K562 (cell line): ENCODE measurements at regions not wholly inside any gene's neighbourhood (a gene's known extent, or its start where the extent isn't known, plus 50 kb on each side); places are given as distances from the start of the nearest gene placed in this dataset.

Experiments
- ATAC-seq: fragments of 200-7000 bp; cut with Tn5 transposase; 3 replicates; pipeline ENCODE4 v1.9.1; 2020; ENCODE audit warnings: moderate library complexity
- BruUV-seq: library from RNA; stranded (reverse); fragments of 400-500 nt; replicated peaks from 2 replicates; lab custom pipeline; 2021; lab: Mats Ljungman, UMichigan
- CTCF ChIA-PET: fragments of 300-600 bp; formaldehyde crosslinking; extraction: SDS; loops from one replicate; lab custom pipeline; 2021; ENCODE audit warnings: low intra/inter-chr PET ratio; lab: Yijun Ruan, JAX
- POLR2A ChIA-PET: fragments of 300-600, 350-650 bp; sonication (Branson Sonifier 250); formaldehyde crosslinking; extraction: SDS; loops from one replicate; lab custom pipeline; 2021; ENCODE audit warnings: antibody characterized with exemption, inconsistent platforms; lab: Yijun Ruan, JAX
- DNase-seq, 4 experiments: peaks; one replicate each; pipeline versions ENCODE4 v3.0.0 to v3.0.0-alpha.2; 2011 to 2018; ENCODE audit warnings: low spot score in 3 of 4, mixed read lengths in 3 of 4; ENCODE audit errors: extremely low read depth in 1 of 4
- FAIRE-seq: peaks from 2 replicates; lab custom pipeline; 2011; peaks lifted over from hg19 to GRCh38; lab: Jason Lieb, UNC
- H2AFZ ChIP-seq: 2 replicates; pipeline ENCODE4 v1.6.0; 2011; ENCODE audit warnings: low read depth, low read length, control low read depth, inconsistent platforms
- H3K27ac ChIP-seq: fragments of 200-600 bp; 3 replicates; pipeline ENCODE4 v1.8.0; 2011; ENCODE audit warnings: low read depth, mild to moderate bottlenecking, control low read depth, inconsistent platforms, low read length, moderate library complexity, mixed read lengths; ENCODE audit errors: extremely low read depth
- H3K27me3 ChIP-seq, 2 experiments: fragments of 300-600 bp in 1 of 2; 2 replicates in 1 of 2; 3 replicates in 1 of 2; pipeline versions ENCODE4 v1.6.0 to v1.8.0; 2011; ENCODE audit warnings: inconsistent platforms in 2 of 2, low read length in 2 of 2, mild to moderate bottlenecking in 1 of 2, mixed read lengths in 1 of 2, moderate library complexity in 1 of 2; ENCODE audit not compliant: control insufficient read depth in 2 of 2, insufficient read depth in 2 of 2
- H3K36me3 ChIP-seq: fragments of 300-600 bp; 3 replicates; pipeline ENCODE4 v1.8.0; 2011; ENCODE audit warnings: mild to moderate bottlenecking, low read length, inconsistent platforms; ENCODE audit not compliant: control insufficient read depth, insufficient read depth
- H3K4me1 ChIP-seq, 2 experiments: fragments of 200-600 bp in 1 of 2; replicated peaks in 1 of 2; 2 replicates in 1 of 2; 3 replicates in 1 of 2; pipeline versions ENCODE4 v1.5.1 to v1.8.0; 2011; ENCODE audit warnings: inconsistent platforms in 2 of 2, low read length in 2 of 2, mild to moderate bottlenecking in 1 of 2, mixed read lengths in 1 of 2, moderate library complexity in 1 of 2; ENCODE audit not compliant: control insufficient read depth in 2 of 2, insufficient read depth in 2 of 2
- H3K4me2 ChIP-seq: 2 replicates; pipeline ENCODE4 v1.6.1; 2011; ENCODE audit warnings: low read length, control low read depth, inconsistent platforms, mixed read lengths; ENCODE audit not compliant: insufficient read depth
- H3K4me3 ChIP-seq: fragments of 200-600 bp; sonication (generic), shearing (Covaris generic); 2 replicates; pipeline ENCODE4 v1.5.1; 2016; ENCODE audit warnings: control low read depth, inconsistent platforms
- H3K79me2 ChIP-seq: fragments of 200-600 bp; 3 replicates; pipeline ENCODE4 v1.8.0; 2011; ENCODE audit warnings: low read length, inconsistent platforms; ENCODE audit not compliant: control insufficient read depth, insufficient read depth
- H3K9ac ChIP-seq, 2 experiments: 2 replicates each; pipeline versions ENCODE4 v1.6.0 to v1.6.1; 2011; ENCODE audit warnings: low read depth in 2 of 2, low read length in 2 of 2, control low read depth in 1 of 2, inconsistent platforms in 1 of 2, mild to moderate bottlenecking in 1 of 2, mixed read lengths in 1 of 2; ENCODE audit not compliant: insufficient read depth in 1 of 2
- H3K9me1 ChIP-seq: one replicate; pipeline ENCODE4 v1.6.0; 2011; ENCODE audit warnings: inconsistent platforms, mild to moderate bottlenecking, low read length, moderate library complexity; ENCODE audit not compliant: control insufficient read depth, insufficient read depth
- H3K9me3 ChIP-seq: replicated peaks from 2 replicates; pipeline ENCODE4 v1.5.1; 2011; ENCODE audit warnings: low read depth, low read length, inconsistent platforms; ENCODE audit not compliant: control insufficient read depth, insufficient read depth
- H4K20me1 ChIP-seq: replicated peaks from 2 replicates; pipeline ENCODE4 v1.6.1; 2011; ENCODE audit warnings: low read length, inconsistent platforms, mixed read lengths; ENCODE audit not compliant: control insufficient read depth, insufficient read depth
- ASH1L ChIP-seq: fragments of 450-650 bp; IDR thresholded peaks from 2 replicates; pipeline ENCODE4 v1.6.1; 2018; ENCODE audit warnings: borderline replicate concordance, mild to moderate bottlenecking, low read depth; ENCODE audit not compliant: partially characterized antibody
- CBX8 ChIP-seq: fragments of 200-600 bp; sonication (generic); IDR thresholded peaks from 2 replicates; pipeline ENCODE4 v1.6.1; 2012; ENCODE audit warnings: borderline replicate concordance, mixed run types, low read depth, mild to moderate bottlenecking, moderate library complexity, mixed read lengths, low read length, control low read depth, inconsistent platforms; ENCODE audit not compliant: poor library complexity, severe bottlenecking; ENCODE audit errors: extremely low read depth
- CEBPG ChIP-seq, 3 experiments: fragments of 200-800 bp in 1 of 3; sonication (Bioruptor generic) in 1 of 3; sonication (generic) in 1 of 3; formaldehyde crosslinking in 1 of 3; IDR thresholded peaks in 2 of 3; conservative IDR thresholded peaks in 1 of 3; 2 replicates each; pipeline versions ENCODE4 v1.6.1 to v1.8.0; 2016 to 2022; ENCODE audit warnings: missing compliant biosample characterization in 2 of 3, missing genetic modification characterization in 2 of 3, mild to moderate bottlenecking in 1 of 3, missing genetic modification reagents in 1 of 3
- EHMT2 ChIP-seq: fragments of 450-650 bp; IDR thresholded peaks from 2 replicates; pipeline ENCODE4 v1.6.1; 2018; ENCODE audit warnings: antibody characterized with exemption
- ELF2 ChIP-seq: fragments of 250-450 bp; sonication (Bioruptor Pico); IDR thresholded peaks from 2 replicates; pipeline ENCODE4 v1.5.0; 2021; ENCODE audit warnings: mild to moderate bottlenecking
- ETS2 ChIP-seq: IDR thresholded peaks from 2 replicates; pipeline ENCODE4 v1.6.1; 2016; ENCODE audit warnings: borderline replicate concordance, missing genetic modification characterization, mild to moderate bottlenecking, moderate library complexity, missing compliant biosample characterization; ENCODE audit not compliant: poor library complexity, severe bottlenecking
- GABPB1 ChIP-seq: sonication (generic); formaldehyde crosslinking; IDR thresholded peaks from 2 replicates; pipeline ENCODE4 v1.8.0; 2022; ENCODE audit warnings: mild to moderate bottlenecking, missing genetic modification reagents
- HMGN3 ChIP-seq: IDR thresholded peaks from 2 replicates; pipeline ENCODE4 v1.6.1; 2011; ENCODE audit warnings: borderline replicate concordance, low read depth, mild to moderate bottlenecking, mixed read lengths, low read length; ENCODE audit not compliant: insufficient read length; ENCODE audit errors: extremely low read depth
- PTTG1 ChIP-seq: fragments of 450-650 bp; IDR thresholded peaks from 2 replicates; pipeline ENCODE4 v1.6.1; 2016; ENCODE audit warnings: low read depth, mild to moderate bottlenecking, missing genetic modification characterization, missing compliant biosample characterization
- SIN3B ChIP-seq: fragments of 450-650 bp; IDR thresholded peaks from 2 replicates; pipeline ENCODE4 v1.6.1; 2017; ENCODE audit warnings: low read depth, mild to moderate bottlenecking, moderate library complexity
- SMAD2 ChIP-seq: fragments of 150-350 bp; IDR thresholded peaks from 2 replicates; pipeline ENCODE4 v1.6.1; 2014; ENCODE audit warnings: low read depth, mild to moderate bottlenecking, low read length
- ZNF224 ChIP-seq: sonication (generic); formaldehyde crosslinking; IDR thresholded peaks from 2 replicates; pipeline ENCODE4 v1.8.0; 2022; ENCODE audit warnings: mild to moderate bottlenecking, missing genetic modification reagents
- ZNF583 ChIP-seq: fragments of 250-450 bp; sonication (Bioruptor Pico); IDR thresholded peaks from 2 replicates; pipeline ENCODE4 v1.4.0; 2020
- ZNF77 ChIP-seq: fragments of 250-450 bp; sonication (Bioruptor Pico); IDR thresholded peaks from 2 replicates; pipeline ENCODE4 v1.5.0; 2020
- WGBS: fragments of 100-300 bp; shearing (Covaris generic); methylation state at CpG from one replicate; pipeline ENCODE4 v1.1.6; 2016; ENCODE audit warnings: low coverage, mixed read lengths; ENCODE audit not compliant: insufficient coverage; ENCODE audit errors: missing lambda C conversion rate; 5-methylcytosine and 5-hydroxymethylcytosine counted together
- in situ Hi-C: fragments of 300-500 bp; cut with MboI; formaldehyde crosslinking; loops from 4 replicates; pipeline ENCODE4 v1.15.0; 2018; ENCODE audit warnings: inconsistent platforms, mixed read lengths
- intact Hi-C: fragments of 100-400 bp; cut with micrococcal nuclease; formaldehyde crosslinking; loops from 2 replicates; pipeline ENCODE4 v1.14.2; 2022
- TF ChIP-seq, protein P1 (sequence below): sonication (generic); formaldehyde crosslinking; IDR thresholded peaks from 2 replicates; pipeline ENCODE4 v1.5.0; 2020; ENCODE audit warnings: missing genetic modification reagents
- TF ChIP-seq, protein P2 (sequence below), 2 experiments: fragments of 450-650 bp in 1 of 2; sonication (generic) in 1 of 2; formaldehyde crosslinking; conservative IDR thresholded peaks; 2 replicates each; pipeline versions ENCODE4 v1.4.0 to v1.8.1; 2020 to 2022; ENCODE audit warnings: mild to moderate bottlenecking in 1 of 2, missing genetic modification reagents in 1 of 2
- TF ChIP-seq, protein P3 (sequence below): sonication (generic); formaldehyde crosslinking; IDR thresholded peaks from 2 replicates; pipeline ENCODE4 v1.8.0; 2022; ENCODE audit warnings: mild to moderate bottlenecking, missing genetic modification reagents, borderline replicate concordance
- TF ChIP-seq, protein P4 (sequence below): fragments of 250-450 bp; sonication (Bioruptor Pico); IDR thresholded peaks from 2 replicates; pipeline ENCODE4 v1.8.0; 2022; ENCODE audit warnings: moderate library complexity, mild to moderate bottlenecking, inconsistent platforms

DNA sequence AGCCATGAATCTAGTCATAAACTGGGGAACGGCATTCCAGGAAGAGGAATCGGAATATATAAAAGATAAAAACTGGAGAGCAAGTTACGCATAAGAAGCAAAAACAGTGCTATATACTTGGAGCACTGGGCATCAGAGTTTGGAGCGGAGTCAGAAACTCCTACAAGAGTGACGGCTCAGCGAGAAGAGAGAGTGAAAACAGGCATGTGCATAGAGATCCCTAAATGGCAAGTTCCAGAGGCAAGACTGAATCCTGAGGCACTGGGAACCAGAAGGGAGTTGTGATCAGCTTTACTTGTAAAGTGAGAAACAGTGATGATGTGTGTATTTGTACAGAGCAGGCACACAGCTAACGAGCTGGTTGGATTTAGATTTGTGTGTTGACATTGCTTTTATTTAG is 514.4 kb upstream of the TNC start:
- BruUV-seq = no TSS peak
- H3K9me1 ChIP-seq = no peaks in the 10 kb centered on the region
- CTCF ChIA-PET = no interaction called here
- H3K79me2 ChIP-seq = no peaks in the 10 kb centered on the region
- no peaks in the 10 kb centered on the region for H3K4me1 ChIP-seq
- no peak overlapping the region for H3K4me3 ChIP-seq
- DNase-seq = no peak
- H3K9me3 ChIP-seq = no peaks in the 10 kb centered on the region
- no peaks in the 10 kb centered on the region for H3K36me3 ChIP-seq
- H4K20me1 ChIP-seq = no peaks in the 10 kb centered on the region
- no peak overlapping the region for H2AFZ ChIP-seq
- ATAC-seq = no peak
- H3K9ac ChIP-seq = no peak overlapping the region
- no peak overlapping the region for H3K4me2 ChIP-seq
- H3K27me3 ChIP-seq = no peaks in the 10 kb centered on the region
- in situ Hi-C loops = no loop called here
- intact Hi-C loops = no loop called here
- FAIRE-seq = no peak
- H3K27ac ChIP-seq = no peak overlapping the region
- POLR2A ChIA-PET = no interaction called here
- WGBS = 2% methylated on average over 7 of the region's 7 CpGs
- TF ChIP-seq EHMT2 = no peak
- no peak for TF ChIP-seq SMAD2
- TF ChIP-seq, protein P1, sequence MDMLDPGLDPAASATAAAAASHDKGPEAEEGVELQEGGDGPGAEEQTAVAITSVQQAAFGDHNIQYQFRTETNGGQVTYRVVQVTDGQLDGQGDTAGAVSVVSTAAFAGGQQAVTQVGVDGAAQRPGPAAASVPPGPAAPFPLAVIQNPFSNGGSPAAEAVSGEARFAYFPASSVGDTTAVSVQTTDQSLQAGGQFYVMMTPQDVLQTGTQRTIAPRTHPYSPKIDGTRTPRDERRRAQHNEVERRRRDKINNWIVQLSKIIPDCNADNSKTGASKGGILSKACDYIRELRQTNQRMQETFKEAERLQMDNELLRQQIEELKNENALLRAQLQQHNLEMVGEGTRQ = no peak
- no peak for TF ChIP-seq ZNF77 (CRISPR knock-in tag)
- TF ChIP-seq GABPB1 (CRISPR knock-in tag) = no peak
- TF ChIP-seq CBX8 = no peak
- TF ChIP-seq SIN3B = no peak
- TF ChIP-seq, protein P2, sequence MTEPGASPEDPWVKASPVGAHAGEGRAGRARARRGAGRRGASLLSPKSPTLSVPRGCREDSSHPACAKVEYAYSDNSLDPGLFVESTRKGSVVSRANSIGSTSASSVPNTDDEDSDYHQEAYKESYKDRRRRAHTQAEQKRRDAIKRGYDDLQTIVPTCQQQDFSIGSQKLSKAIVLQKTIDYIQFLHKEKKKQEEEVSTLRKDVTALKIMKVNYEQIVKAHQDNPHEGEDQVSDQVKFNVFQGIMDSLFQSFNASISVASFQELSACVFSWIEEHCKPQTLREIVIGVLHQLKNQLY (CRISPR knock-in tag; conservative IDR thresholded peaks at IDR 0.05) = no peak
- TF ChIP-seq ELF2 = no peak
- no peak for TF ChIP-seq ETS2 (tag)
- TF ChIP-seq ASH1L = no peak
- TF ChIP-seq, protein P3, sequence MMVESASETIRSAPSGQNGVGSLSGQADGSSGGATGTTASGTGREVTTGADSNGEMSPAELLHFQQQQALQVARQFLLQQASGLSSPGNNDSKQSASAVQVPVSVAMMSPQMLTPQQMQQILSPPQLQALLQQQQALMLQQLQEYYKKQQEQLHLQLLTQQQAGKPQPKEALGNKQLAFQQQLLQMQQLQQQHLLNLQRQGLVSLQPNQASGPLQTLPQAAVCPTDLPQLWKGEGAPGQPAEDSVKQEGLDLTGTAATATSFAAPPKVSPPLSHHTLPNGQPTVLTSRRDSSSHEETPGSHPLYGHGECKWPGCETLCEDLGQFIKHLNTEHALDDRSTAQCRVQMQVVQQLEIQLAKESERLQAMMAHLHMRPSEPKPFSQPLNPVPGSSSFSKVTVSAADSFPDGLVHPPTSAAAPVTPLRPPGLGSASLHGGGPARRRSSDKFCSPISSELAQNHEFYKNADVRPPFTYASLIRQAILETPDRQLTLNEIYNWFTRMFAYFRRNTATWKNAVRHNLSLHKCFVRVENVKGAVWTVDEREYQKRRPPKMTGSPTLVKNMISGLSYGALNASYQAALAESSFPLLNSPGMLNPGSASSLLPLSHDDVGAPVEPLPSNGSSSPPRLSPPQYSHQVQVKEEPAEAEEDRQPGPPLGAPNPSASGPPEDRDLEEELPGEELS (CRISPR knock-in tag) = no peak
- TF ChIP-seq, protein P4, sequence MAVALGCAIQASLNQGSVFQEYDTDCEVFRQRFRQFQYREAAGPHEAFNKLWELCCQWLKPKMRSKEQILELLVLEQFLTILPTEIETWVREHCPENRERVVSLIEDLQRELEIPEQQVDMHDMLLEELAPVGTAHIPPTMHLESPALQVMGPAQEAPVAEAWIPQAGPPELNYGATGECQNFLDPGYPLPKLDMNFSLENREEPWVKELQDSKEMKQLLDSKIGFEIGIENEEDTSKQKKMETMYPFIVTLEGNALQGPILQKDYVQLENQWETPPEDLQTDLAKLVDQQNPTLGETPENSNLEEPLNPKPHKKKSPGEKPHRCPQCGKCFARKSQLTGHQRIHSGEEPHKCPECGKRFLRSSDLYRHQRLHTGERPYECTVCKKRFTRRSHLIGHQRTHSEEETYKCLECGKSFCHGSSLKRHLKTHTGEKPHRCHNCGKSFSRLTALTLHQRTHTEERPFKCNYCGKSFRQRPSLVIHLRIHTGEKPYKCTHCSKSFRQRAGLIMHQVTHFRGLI = no peak
- TF ChIP-seq ZNF583 (CRISPR knock-in tag) = no peak
- TF ChIP-seq HMGN3 = no peak
- TF ChIP-seq CEBPG (CRISPR knock-in tag; IDR thresholded peaks at IDR 0.05) = no peak
- TF ChIP-seq CEBPG (tag; conservative IDR thresholded peaks at IDR 0.05 in 1 of 2, IDR thresholded peaks at IDR 0.05 in 1 of 2) = no peak
- no peak for TF ChIP-seq ZNF224
- no peak for TF ChIP-seq PTTG1 (tag)
